K562 (cell line): ENCODE measurements at regions not wholly inside any gene's neighbourhood (a gene's known extent, or its start where the extent isn't known, plus 50 kb on each side); places are given as distances from the start of the nearest gene placed in this dataset.

Experiments used
- ATAC-seq: fragments of 200-7000 bp; cut with Tn5 transposase; 3 replicates; pipeline ENCODE4 v1.9.1; 2020; ENCODE audit warnings: moderate library complexity
- BruUV-seq: library from RNA; stranded (reverse); fragments of 400-500 nt; replicated peaks from 2 replicates; lab custom pipeline; 2021; lab: Mats Ljungman, UMichigan
- CTCF ChIA-PET: fragments of 300-600 bp; formaldehyde crosslinking; extraction: SDS; loops from one replicate; lab custom pipeline; 2021; ENCODE audit warnings: low intra/inter-chr PET ratio; lab: Yijun Ruan, JAX
- POLR2A ChIA-PET: fragments of 300-600, 350-650 bp; sonication (Branson Sonifier 250); formaldehyde crosslinking; extraction: SDS; loops from one replicate; lab custom pipeline; 2021; ENCODE audit warnings: antibody characterized with exemption, inconsistent platforms; lab: Yijun Ruan, JAX
- DNase-seq, 4 experiments: peaks; one replicate each; pipeline versions ENCODE4 v3.0.0 to v3.0.0-alpha.2; 2011 to 2018; ENCODE audit warnings: low spot score in 3 of 4, mixed read lengths in 3 of 4; ENCODE audit errors: extremely low read depth in 1 of 4
- FAIRE-seq: peaks from 2 replicates; lab custom pipeline; 2011; peaks lifted over from hg19 to GRCh38; lab: Jason Lieb, UNC
- H2AFZ ChIP-seq: 2 replicates; pipeline ENCODE4 v1.6.0; 2011; ENCODE audit warnings: low read depth, low read length, control low read depth, inconsistent platforms
- H3K27ac ChIP-seq: fragments of 200-600 bp; 3 replicates; pipeline ENCODE4 v1.8.0; 2011; ENCODE audit warnings: low read depth, mild to moderate bottlenecking, control low read depth, inconsistent platforms, low read length, moderate library complexity, mixed read lengths; ENCODE audit errors: extremely low read depth
- H3K27me3 ChIP-seq, 2 experiments: fragments of 300-600 bp in 1 of 2; 2 replicates in 1 of 2; 3 replicates in 1 of 2; pipeline versions ENCODE4 v1.6.0 to v1.8.0; 2011; ENCODE audit warnings: inconsistent platforms in 2 of 2, low read length in 2 of 2, mild to moderate bottlenecking in 1 of 2, mixed read lengths in 1 of 2, moderate library complexity in 1 of 2; ENCODE audit not compliant: control insufficient read depth in 2 of 2, insufficient read depth in 2 of 2
- H3K36me3 ChIP-seq: fragments of 300-600 bp; 3 replicates; pipeline ENCODE4 v1.8.0; 2011; ENCODE audit warnings: mild to moderate bottlenecking, low read length, inconsistent platforms; ENCODE audit not compliant: control insufficient read depth, insufficient read depth
- H3K4me1 ChIP-seq, 2 experiments: fragments of 200-600 bp in 1 of 2; replicated peaks in 1 of 2; 2 replicates in 1 of 2; 3 replicates in 1 of 2; pipeline versions ENCODE4 v1.5.1 to v1.8.0; 2011; ENCODE audit warnings: inconsistent platforms in 2 of 2, low read length in 2 of 2, mild to moderate bottlenecking in 1 of 2, mixed read lengths in 1 of 2, moderate library complexity in 1 of 2; ENCODE audit not compliant: control insufficient read depth in 2 of 2, insufficient read depth in 2 of 2
- H3K4me2 ChIP-seq: 2 replicates; pipeline ENCODE4 v1.6.1; 2011; ENCODE audit warnings: low read length, control low read depth, inconsistent platforms, mixed read lengths; ENCODE audit not compliant: insufficient read depth
- H3K4me3 ChIP-seq: fragments of 200-600 bp; sonication (generic), shearing (Covaris generic); 2 replicates; pipeline ENCODE4 v1.5.1; 2016; ENCODE audit warnings: control low read depth, inconsistent platforms
- H3K79me2 ChIP-seq: fragments of 200-600 bp; 3 replicates; pipeline ENCODE4 v1.8.0; 2011; ENCODE audit warnings: low read length, inconsistent platforms; ENCODE audit not compliant: control insufficient read depth, insufficient read depth
- H3K9ac ChIP-seq, 2 experiments: 2 replicates each; pipeline versions ENCODE4 v1.6.0 to v1.6.1; 2011; ENCODE audit warnings: low read depth in 2 of 2, low read length in 2 of 2, control low read depth in 1 of 2, inconsistent platforms in 1 of 2, mild to moderate bottlenecking in 1 of 2, mixed read lengths in 1 of 2; ENCODE audit not compliant: insufficient read depth in 1 of 2
- H3K9me1 ChIP-seq: one replicate; pipeline ENCODE4 v1.6.0; 2011; ENCODE audit warnings: inconsistent platforms, mild to moderate bottlenecking, low read length, moderate library complexity; ENCODE audit not compliant: control insufficient read depth, insufficient read depth
- H3K9me3 ChIP-seq: replicated peaks from 2 replicates; pipeline ENCODE4 v1.5.1; 2011; ENCODE audit warnings: low read depth, low read length, inconsistent platforms; ENCODE audit not compliant: control insufficient read depth, insufficient read depth
- H4K20me1 ChIP-seq: replicated peaks from 2 replicates; pipeline ENCODE4 v1.6.1; 2011; ENCODE audit warnings: low read length, inconsistent platforms, mixed read lengths; ENCODE audit not compliant: control insufficient read depth, insufficient read depth
- E2F6 ChIP-seq, 2 experiments: IDR thresholded peaks; 2 replicates each; pipeline ENCODE4 v1.6.1; 2011; ENCODE audit warnings: borderline replicate concordance in 1 of 2, control low read depth in 1 of 2, low read depth in 1 of 2, low read length in 1 of 2, mild to moderate bottlenecking in 1 of 2, mixed read lengths in 1 of 2, moderate library complexity in 1 of 2; ENCODE audit not compliant: insufficient read depth in 1 of 2, insufficient read length in 1 of 2, poor library complexity in 1 of 2, severe bottlenecking in 1 of 2; ENCODE audit errors: extremely low read depth in 1 of 2
- MYC ChIP-seq, 2 experiments: fragments of 250-450 bp in 1 of 2; sonication (Bioruptor Pico) in 1 of 2; IDR thresholded peaks; 2 replicates each; pipeline versions ENCODE4 v1.5.1 to v1.6.1; 2012 to 2021; ENCODE audit warnings: low read depth in 2 of 2, borderline replicate concordance in 1 of 2, improper control_type of control experiment in 1 of 2, low read length in 1 of 2, mild to moderate bottlenecking in 1 of 2, moderate library complexity in 1 of 2
- NR2F6 ChIP-seq: fragments of 450-650 bp; formaldehyde crosslinking; IDR thresholded peaks from 2 replicates; pipeline ENCODE4 v1.4.0; 2020; ENCODE audit warnings: mild to moderate bottlenecking
- ZBTB11 ChIP-seq, 3 experiments: fragments of 200-800 bp in 1 of 3; fragments of 250-450 bp in 1 of 3; fragments of 450-650 bp in 1 of 3; sonication (Bioruptor Pico) in 1 of 3; sonication (Bioruptor generic) in 1 of 3; formaldehyde crosslinking in 1 of 3; IDR thresholded peaks; 2 replicates each; pipeline versions ENCODE4 v1.6.1 to v1.8.0; 2016 to 2022; ENCODE audit warnings: mild to moderate bottlenecking in 2 of 3, missing genetic modification characterization in 2 of 3, missing compliant biosample characterization in 1 of 3, moderate library complexity in 1 of 3
- WGBS: fragments of 100-300 bp; shearing (Covaris generic); methylation state at CpG from one replicate; pipeline ENCODE4 v1.1.6; 2016; ENCODE audit warnings: low coverage, mixed read lengths; ENCODE audit not compliant: insufficient coverage; ENCODE audit errors: missing lambda C conversion rate; 5-methylcytosine and 5-hydroxymethylcytosine counted together
- in situ Hi-C: fragments of 300-500 bp; cut with MboI; formaldehyde crosslinking; loops from 4 replicates; pipeline ENCODE4 v1.15.0; 2018; ENCODE audit warnings: inconsistent platforms, mixed read lengths
- intact Hi-C: fragments of 100-400 bp; cut with micrococcal nuclease; formaldehyde crosslinking; loops from 2 replicates; pipeline ENCODE4 v1.14.2; 2022

- no peak overlapping the region for H2AFZ ChIP-seq
- ATAC-seq (no peak), DNase-seq (no peak), FAIRE-seq (no peak)
- H4K20me1 ChIP-seq, result no peaks in the 10 kb centered on the region
- no peaks in the 10 kb centered on the region for H3K4me1 ChIP-seq
- H3K36me3 ChIP-seq, result no peaks in the 10 kb centered on the region
- WGBS, result 0% methylated on average over 17 of the region's 17 CpGs
- H3K4me3 ChIP-seq, result no peak overlapping the region
- intact Hi-C loops, result no loop called here
- H3K4me2 ChIP-seq, result no peak overlapping the region
- POLR2A ChIA-PET, result interaction anchor here (1.5 kb wide), 1 partner anchor 9 kb away, joined by 5 read pairs; no protein-coding TSS in a partner anchor
- no TSS peak for BruUV-seq
- no peak overlapping the region for H3K27ac ChIP-seq
- peaks cover 0 to 14% of the 10 kb centered on the region in 2 experiments; a peak in 2 of 5 replicates for H3K27me3 ChIP-seq
- no peaks in the 10 kb centered on the region for H3K9me1 ChIP-seq
- H3K9me3 ChIP-seq, result no peaks in the 10 kb centered on the region
- TF ChIP-seq E2F6 (IDR thresholded peaks at IDR 0.05; ENCODE audit: borderline replicate concordance in 1 of 2, extremely low read depth in 1 of 2, insufficient read depth in 1 of 2, insufficient read length in 1 of 2, low read depth in 1 of 2, low read length in 1 of 2, poor library complexity in 1 of 2, severe bottlenecking in 1 of 2) (peak in 1 of 2 experiments; percentile 29), NR2F6 (CRISPR knock-in tag) (no peak), MYC (IDR thresholded peaks at IDR 0.05; ENCODE audit: low read depth, low read length) (0 out of 2 replicates have a peak, but pooled peaks have one; percentile 26), MYC (CRISPR knock-in tag; IDR thresholded peaks at IDR 0.05; ENCODE audit: borderline replicate concordance, low read depth) (no peak), ZBTB11 (CRISPR knock-in tag; IDR thresholded peaks at IDR 0.05) (peak in 1 of 3 experiments; percentile 28; a peak in 1 of 6 replicates)
- TF ChIP-seq, all 486 proteins: peak for 3
- in situ Hi-C loops, result no loop called here
- H3K79me2 ChIP-seq, result no peaks in the 10 kb centered on the region
- CTCF ChIA-PET, result no interaction called here
- H3K9ac ChIP-seq, result no peak overlapping the region
Measured at GRCh38 chr20:48041078-48041780, 255.9 kb upstream of the SULF2 start.
